ENCODE measurements at regions not wholly inside any gene's neighbourhood (a gene's known extent, or its start where the extent isn't known, plus 50 kb on each side); places are given as distances from the start of the nearest gene placed in this dataset.
"Not testable (repeated sequence)": the region's sequence is repeated elsewhere in the genome, so short reads cannot be mapped to it uniquely, and the experiment has no call there.

DNA sequence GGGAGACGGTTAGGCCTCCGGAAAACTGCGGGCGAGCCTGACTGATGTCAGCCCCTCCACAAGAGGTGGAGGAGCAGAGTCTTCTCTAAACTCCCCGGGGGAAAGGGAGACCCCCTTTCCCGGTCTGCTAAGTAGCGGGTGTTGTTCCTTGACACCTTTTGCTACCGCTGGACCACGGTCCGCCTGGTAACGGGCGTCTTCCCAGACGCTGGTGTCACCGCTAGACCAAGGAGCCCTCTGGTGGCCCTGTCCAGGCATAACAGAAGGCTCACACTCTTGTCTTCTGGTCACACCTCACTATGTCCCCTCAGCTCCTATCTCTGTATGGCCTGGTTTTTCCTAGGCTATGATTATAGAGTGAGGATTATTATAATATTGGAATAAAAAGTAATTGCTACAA, 513.4 kb downstream of the AMY1C start:
- not testable (repeated sequence) for H3K9me3 ChIP-seq (ENCODE audit: control insufficient read depth in 2 of 2, insufficient read depth in 1 of 2, low read depth in 1 of 2, low read length in 1 of 2); FAIRE-seq; DNase-seq

DNA sequence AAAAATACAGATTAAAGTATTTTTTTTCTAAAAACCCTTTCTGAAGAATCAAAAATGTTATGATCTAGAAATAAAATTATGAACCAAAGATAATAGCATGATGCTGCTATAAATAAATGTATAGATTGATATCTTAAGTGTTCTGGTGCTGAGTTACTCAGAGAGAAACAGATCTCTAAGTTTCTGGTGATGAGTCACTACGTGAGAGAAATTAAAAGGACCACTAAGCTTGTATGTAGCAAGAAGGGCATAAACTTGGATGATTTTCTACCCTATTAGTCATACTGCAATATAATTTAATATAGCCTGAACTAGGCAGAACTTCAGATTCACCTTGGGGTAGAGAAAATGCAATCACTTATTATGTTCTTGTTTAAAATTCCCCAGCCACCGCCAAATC, 514.8 kb downstream of the AMY1C start:
- FAIRE-seq (no peak), DNase-seq (no peak)
- H3K9me3 ChIP-seq (ENCODE audit: control insufficient read depth in 2 of 2, insufficient read depth in 1 of 2, low read depth in 1 of 2, low read length in 1 of 2): no peaks in the 10 kb centered on the region
- 54 to 74% (median 68%) methylated on average over 2 of the region's 2 CpGs for WGBS, 3 donors
- no peaks in the 10 kb centered on the region for H3K36me3 ChIP-seq (ENCODE audit: control insufficient read depth in 3 of 3, insufficient read depth in 2 of 3, low read depth in 1 of 3, low read length in 3 of 3)
- no peaks in the 10 kb centered on the region for H3K27me3 ChIP-seq (ENCODE audit: control insufficient read depth in 3 of 3, insufficient read depth in 3 of 3, low read length in 3 of 3)
- no peak overlapping the region for H3K27ac ChIP-seq (ENCODE audit: low read depth in 1 of 3, low read length in 2 of 3)
- H3K4me3 ChIP-seq (ENCODE audit: low read depth in 1 of 3, low read length in 3 of 3): no peak overlapping the region
- no peaks in the 10 kb centered on the region for H3K4me1 ChIP-seq (ENCODE audit: control insufficient read depth in 3 of 3, insufficient read depth in 2 of 3, low read depth in 1 of 3, low read length in 2 of 3)

More for the DNA sequence above, 513.4 kb downstream of the AMY1C start:
- not testable (repeated sequence) for H3K27ac ChIP-seq (ENCODE audit: low read depth in 1 of 3, low read length in 2 of 3); H3K36me3 ChIP-seq (ENCODE audit: control insufficient read depth in 3 of 3, insufficient read depth in 2 of 3, low read depth in 1 of 3, low read length in 3 of 3); H3K27me3 ChIP-seq (ENCODE audit: control insufficient read depth in 3 of 3, insufficient read depth in 3 of 3, low read length in 3 of 3); H3K4me3 ChIP-seq (ENCODE audit: low read depth in 1 of 3, low read length in 3 of 3); H3K4me1 ChIP-seq (ENCODE audit: control insufficient read depth in 3 of 3, insufficient read depth in 2 of 3, low read depth in 1 of 3, low read length in 2 of 3)
- WGBS, 3 donors: 80 to 88% (median 86%) methylated on average over 14 of the region's 14 CpGs

- Histone ChIP-seq H3K4me3 (ENCODE audit: low read depth in 1 of 3, low read length in 3 of 3) (no peak overlapping the region), H3K27me3 (ENCODE audit: control insufficient read depth in 3 of 3, insufficient read depth in 3 of 3, low read length in 3 of 3) (no peaks in the 10 kb centered on the region), H3K9me3 (ENCODE audit: control insufficient read depth in 2 of 2, insufficient read depth in 1 of 2, low read depth in 1 of 2, low read length in 1 of 2) (no peaks in the 10 kb centered on the region), H3K4me1 (ENCODE audit: control insufficient read depth in 3 of 3, insufficient read depth in 2 of 3, low read depth in 1 of 3, low read length in 2 of 3) (no peaks in the 10 kb centered on the region), H3K36me3 (ENCODE audit: control insufficient read depth in 3 of 3, insufficient read depth in 2 of 3, low read depth in 1 of 3, low read length in 3 of 3) (no peaks in the 10 kb centered on the region), H3K27ac (ENCODE audit: low read depth in 1 of 3, low read length in 2 of 3) (no peak overlapping the region)
- no peak for FAIRE-seq
- WGBS, 3 donors: 77 to 83% (median 81%) methylated on average over 4 of the region's 4 CpGs
- DNase-seq: no peak
Measured at GRCh38 chr1:104265163-104265562, 515.5 kb downstream of the AMY1C start.

GRCh38 chr1:104266612-104267011, 516.9 kb downstream of the AMY1C start:
- Histone ChIP-seq H3K4me1 (ENCODE audit: control insufficient read depth in 3 of 3, insufficient read depth in 2 of 3, low read depth in 1 of 3, low read length in 2 of 3) (no peaks in the 10 kb centered on the region), H3K36me3 (ENCODE audit: control insufficient read depth in 3 of 3, insufficient read depth in 2 of 3, low read depth in 1 of 3, low read length in 3 of 3) (no peaks in the 10 kb centered on the region), H3K9me3 (ENCODE audit: control insufficient read depth in 2 of 2, insufficient read depth in 1 of 2, low read depth in 1 of 2, low read length in 1 of 2) (no peaks in the 10 kb centered on the region), H3K27me3 (ENCODE audit: control insufficient read depth in 3 of 3, insufficient read depth in 3 of 3, low read length in 3 of 3) (no peaks in the 10 kb centered on the region), H3K4me3 (ENCODE audit: low read depth in 1 of 3, low read length in 3 of 3) (no peak overlapping the region), H3K27ac (ENCODE audit: low read depth in 1 of 3, low read length in 2 of 3) (no peak overlapping the region)
- DNase-seq (no peak), FAIRE-seq (no peak)
- WGBS, 3 donors: 32 to 46% (median 37%) methylated on average over 1 of the region's 1 CpG

DNA sequence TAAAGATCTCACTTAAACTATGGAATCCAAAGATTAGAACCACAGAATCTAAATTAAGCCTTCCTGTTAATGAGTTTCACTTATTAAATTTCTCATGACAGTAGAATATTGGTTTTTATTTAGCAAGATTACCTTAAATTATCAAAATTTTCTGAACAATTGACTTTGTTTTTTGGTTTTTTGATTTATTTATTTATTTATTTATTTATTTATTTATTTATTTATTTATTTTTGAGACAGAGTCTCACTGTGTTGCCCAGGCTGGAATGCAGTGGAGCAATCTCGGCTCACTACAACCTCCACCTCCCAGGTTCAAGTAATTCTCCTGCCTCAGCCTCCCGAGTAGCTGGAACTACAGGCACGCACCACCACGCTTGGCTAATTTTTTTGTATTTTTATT, 538.6 kb downstream of the AMY1C start:
- not testable (repeated sequence) for H3K27ac ChIP-seq (ENCODE audit: low read depth in 1 of 3, low read length in 2 of 3); H3K4me1 ChIP-seq (ENCODE audit: control insufficient read depth in 3 of 3, insufficient read depth in 2 of 3, low read depth in 1 of 3, low read length in 2 of 3); H3K9me3 ChIP-seq (ENCODE audit: control insufficient read depth in 2 of 2, insufficient read depth in 1 of 2, low read depth in 1 of 2, low read length in 1 of 2); H3K27me3 ChIP-seq (ENCODE audit: control insufficient read depth in 3 of 3, insufficient read depth in 3 of 3, low read length in 3 of 3); H3K36me3 ChIP-seq (ENCODE audit: control insufficient read depth in 3 of 3, insufficient read depth in 2 of 3, low read depth in 1 of 3, low read length in 3 of 3); FAIRE-seq; H3K4me3 ChIP-seq (ENCODE audit: low read depth in 1 of 3, low read length in 3 of 3); DNase-seq
- 89 to 96% (median 95%) methylated on average over 4 of the region's 4 CpGs for WGBS, 3 donors

GRCh38 chr1:104291156-104291555, 541.5 kb downstream of the AMY1C start:
- Histone ChIP-seq H3K36me3 (ENCODE audit: control insufficient read depth in 3 of 3, insufficient read depth in 2 of 3, low read depth in 1 of 3, low read length in 3 of 3) (no peaks in the 10 kb centered on the region), H3K27me3 (ENCODE audit: control insufficient read depth in 3 of 3, insufficient read depth in 3 of 3, low read length in 3 of 3) (no peaks in the 10 kb centered on the region), H3K9me3 (ENCODE audit: control insufficient read depth in 2 of 2, insufficient read depth in 1 of 2, low read depth in 1 of 2, low read length in 1 of 2) (no peaks in the 10 kb centered on the region), H3K4me1 (ENCODE audit: control insufficient read depth in 3 of 3, insufficient read depth in 2 of 3, low read depth in 1 of 3, low read length in 2 of 3) (no peaks in the 10 kb centered on the region), H3K4me3 (ENCODE audit: low read depth in 1 of 3, low read length in 3 of 3) (no peak overlapping the region), H3K27ac (ENCODE audit: low read depth in 1 of 3, low read length in 2 of 3) (no peak overlapping the region)
- 59 to 96% (median 60%) methylated on average over 1 of the region's 1 CpG for WGBS, 3 donors
- DNase-seq: no peak
- FAIRE-seq: no peak

DNA sequence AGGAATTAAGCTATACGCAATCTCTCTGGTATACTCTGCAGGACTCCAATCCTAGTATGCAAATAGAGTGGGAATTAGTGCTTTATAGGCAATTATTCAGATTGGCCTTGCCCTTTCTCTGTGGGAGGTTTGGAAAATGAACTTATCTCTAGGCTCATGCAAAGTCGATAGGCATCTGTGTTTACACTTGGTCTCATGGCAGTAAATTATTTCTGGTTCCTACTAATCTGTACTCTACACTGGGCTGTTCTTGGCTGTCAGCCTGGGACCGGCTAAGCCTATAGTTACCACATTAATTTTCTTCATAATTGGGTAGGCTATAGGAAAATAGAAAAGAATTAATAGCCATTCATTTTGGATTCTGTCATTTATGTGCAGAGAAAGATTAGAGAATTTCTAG, 544.6 kb downstream of the AMY1C start:
- Histone ChIP-seq H3K4me3 (ENCODE audit: low read depth in 1 of 3, low read length in 3 of 3) (no peak overlapping the region), H3K27ac (ENCODE audit: low read depth in 1 of 3, low read length in 2 of 3) (no peak overlapping the region), H3K9me3 (ENCODE audit: control insufficient read depth in 2 of 2, insufficient read depth in 1 of 2, low read depth in 1 of 2, low read length in 1 of 2) (no peaks in the 10 kb centered on the region), H3K27me3 (ENCODE audit: control insufficient read depth in 3 of 3, insufficient read depth in 3 of 3, low read length in 3 of 3) (no peaks in the 10 kb centered on the region), H3K36me3 (ENCODE audit: control insufficient read depth in 3 of 3, insufficient read depth in 2 of 3, low read depth in 1 of 3, low read length in 3 of 3) (no peaks in the 10 kb centered on the region), H3K4me1 (ENCODE audit: control insufficient read depth in 3 of 3, insufficient read depth in 2 of 3, low read depth in 1 of 3, low read length in 2 of 3) (no peaks in the 10 kb centered on the region)
- no peak for FAIRE-seq
- DNase-seq: no peak
- WGBS, 3 donors: 29 to 37% (median 34%) methylated on average over 3 of the region's 3 CpGs

DNA sequence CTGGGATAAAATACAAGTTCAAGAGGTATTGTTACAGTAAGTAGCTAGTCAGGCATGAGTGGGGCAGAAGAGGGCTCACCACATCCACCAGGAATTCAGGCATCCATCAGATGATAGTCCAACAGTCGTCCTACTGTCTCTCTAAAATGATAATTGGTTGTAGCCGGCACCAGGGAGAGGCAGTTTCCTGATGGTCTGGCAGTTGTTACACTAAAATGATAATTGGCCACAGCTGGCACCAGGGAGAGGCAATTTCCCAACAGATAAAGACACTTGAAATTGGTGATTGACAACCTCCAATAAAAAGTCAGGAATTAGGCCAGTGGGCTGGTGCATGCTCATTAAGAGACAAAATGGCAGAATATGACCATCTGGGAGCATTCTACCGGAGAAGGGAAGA, 545.8 kb downstream of the AMY1C start:
- Histone ChIP-seq H3K4me3 (ENCODE audit: low read depth in 1 of 3, low read length in 3 of 3) (no peak overlapping the region), H3K27me3 (ENCODE audit: control insufficient read depth in 3 of 3, insufficient read depth in 3 of 3, low read length in 3 of 3) (no peaks in the 10 kb centered on the region), H3K4me1 (ENCODE audit: control insufficient read depth in 3 of 3, insufficient read depth in 2 of 3, low read depth in 1 of 3, low read length in 2 of 3) (no peaks in the 10 kb centered on the region), H3K27ac (ENCODE audit: low read depth in 1 of 3, low read length in 2 of 3) (no peak overlapping the region), H3K36me3 (ENCODE audit: control insufficient read depth in 3 of 3, insufficient read depth in 2 of 3, low read depth in 1 of 3, low read length in 3 of 3) (no peaks in the 10 kb centered on the region), H3K9me3 (ENCODE audit: control insufficient read depth in 2 of 2, insufficient read depth in 1 of 2, low read depth in 1 of 2, low read length in 1 of 2) (no peaks in the 10 kb centered on the region)
- WGBS, 3 donors: 73 to 79% (median 76%) methylated on average over 3 of the region's 3 CpGs
- DNase-seq: no peak
- FAIRE-seq: no peak

- no peak overlapping the region for H3K27ac ChIP-seq (ENCODE audit: low read depth in 1 of 3, low read length in 2 of 3)
- 69 to 83% (median 72%) methylated on average over 1 of the region's 1 CpG for whole genome bisulfite sequencing, 3 donors
- no peaks in the 10 kb centered on the region for H3K36me3 ChIP-seq (ENCODE audit: control insufficient read depth in 3 of 3, insufficient read depth in 2 of 3, low read depth in 1 of 3, low read length in 3 of 3)
- DNase-seq (no peak), FAIRE-seq (no peak)
- H3K4me3 ChIP-seq (ENCODE audit: low read depth in 1 of 3, low read length in 3 of 3): no peak overlapping the region
- H3K9me3 ChIP-seq (ENCODE audit: control insufficient read depth in 2 of 2, insufficient read depth in 1 of 2, low read depth in 1 of 2, low read length in 1 of 2): no peaks in the 10 kb centered on the region
- no peaks in the 10 kb centered on the region for H3K27me3 ChIP-seq (ENCODE audit: control insufficient read depth in 3 of 3, insufficient read depth in 3 of 3, low read length in 3 of 3)
- no peaks in the 10 kb centered on the region for H3K4me1 ChIP-seq (ENCODE audit: control insufficient read depth in 3 of 3, insufficient read depth in 2 of 3, low read depth in 1 of 3, low read length in 2 of 3)
Measured at GRCh38 chr1:104309673-104310072, 560.0 kb downstream of the AMY1C start.
